ENCODE measurements at regions not wholly inside any gene's neighbourhood (a gene's known extent, or its start where the extent isn't known, plus 50 kb on each side); places are given as distances from the start of the nearest gene placed in this dataset.
"Not testable (repeated sequence)": the region's sequence is repeated elsewhere in the genome, so short reads cannot be mapped to it uniquely, and the experiment has no call there.

- DNase-seq: no peak
Measured at GRCh38 chr10:121310151-121310711, 288.0 kb downstream of the FGFR2 start.

GRCh38 chr10:121311812-121312443, 286.3 kb downstream of the FGFR2 start:
- no peak for DNase-seq

GRCh38 chr10:121312587-121312986, 285.7 kb downstream of the FGFR2 start:
- DNase-seq: no peak

GRCh38 chr10:121313119-121313875, 284.9 kb downstream of the FGFR2 start:
- no peak for DNase-seq

DNA sequence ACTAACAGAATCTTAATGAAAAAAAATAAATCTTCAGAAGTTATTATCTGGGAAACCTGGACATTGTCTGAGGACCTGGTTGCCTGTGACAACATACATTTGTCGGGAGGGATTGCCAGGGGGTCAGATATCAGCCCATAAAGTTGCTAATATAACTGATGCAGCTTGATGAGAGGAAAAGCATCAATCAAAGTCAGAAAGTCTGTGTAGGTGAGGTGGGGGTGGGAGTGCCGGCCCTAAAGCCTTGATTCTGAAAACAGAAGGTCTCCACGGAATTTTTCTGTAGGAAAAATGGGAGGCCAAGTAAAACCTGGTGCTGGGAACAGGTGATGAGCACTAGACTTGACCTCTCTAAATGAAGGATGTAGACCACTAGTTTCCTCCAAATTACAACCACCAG, 281.8 kb downstream of the FGFR2 start:
- DNase-seq: no peak

- DNase-seq: no peak
Measured at GRCh38 chr10:121317374-121317773, 280.9 kb downstream of the FGFR2 start.

DNA sequence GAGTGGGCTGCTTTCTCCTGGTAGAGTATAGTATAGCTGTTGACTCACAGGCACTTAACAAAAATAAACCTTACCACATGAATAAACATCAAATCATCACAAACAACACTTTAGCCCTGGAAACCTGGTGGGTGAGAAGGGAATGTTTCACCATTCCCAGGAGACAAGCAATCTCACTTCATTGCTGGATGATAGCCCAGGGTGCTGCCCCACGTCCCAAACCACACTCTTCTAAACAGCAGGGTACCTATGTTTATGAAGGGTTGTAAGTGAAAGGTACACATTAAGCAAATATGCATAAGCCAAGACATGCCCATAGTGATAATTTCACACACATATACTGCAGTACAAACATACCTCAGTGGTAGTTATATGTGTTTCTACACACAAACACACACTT, 276.2 kb downstream of the FGFR2 start:
- no peak for DNase-seq

DNA sequence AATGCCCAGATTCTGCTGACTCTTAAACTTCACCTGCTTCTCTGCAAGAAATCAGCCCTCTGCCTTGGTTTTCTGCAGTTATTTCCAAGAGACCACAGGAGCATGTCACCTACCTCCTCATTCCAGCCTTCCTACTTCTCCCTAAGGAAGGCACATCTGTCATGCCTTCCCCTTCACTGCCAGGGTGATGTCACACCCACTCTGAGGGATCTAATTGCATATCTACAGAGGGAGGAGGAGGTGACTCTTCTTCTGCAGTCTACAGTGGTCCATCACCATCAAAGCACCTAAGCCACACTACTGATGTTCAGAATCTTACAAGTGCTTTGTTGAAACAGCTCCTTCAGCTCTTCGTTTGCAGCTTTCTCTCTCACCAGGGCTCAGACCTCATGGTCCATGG, 275.5 kb downstream of the FGFR2 start:
- DNase-seq: no peak

- no peak for DNase-seq
Measured at GRCh38 chr10:121323443-121323842, 274.8 kb downstream of the FGFR2 start.

DNA sequence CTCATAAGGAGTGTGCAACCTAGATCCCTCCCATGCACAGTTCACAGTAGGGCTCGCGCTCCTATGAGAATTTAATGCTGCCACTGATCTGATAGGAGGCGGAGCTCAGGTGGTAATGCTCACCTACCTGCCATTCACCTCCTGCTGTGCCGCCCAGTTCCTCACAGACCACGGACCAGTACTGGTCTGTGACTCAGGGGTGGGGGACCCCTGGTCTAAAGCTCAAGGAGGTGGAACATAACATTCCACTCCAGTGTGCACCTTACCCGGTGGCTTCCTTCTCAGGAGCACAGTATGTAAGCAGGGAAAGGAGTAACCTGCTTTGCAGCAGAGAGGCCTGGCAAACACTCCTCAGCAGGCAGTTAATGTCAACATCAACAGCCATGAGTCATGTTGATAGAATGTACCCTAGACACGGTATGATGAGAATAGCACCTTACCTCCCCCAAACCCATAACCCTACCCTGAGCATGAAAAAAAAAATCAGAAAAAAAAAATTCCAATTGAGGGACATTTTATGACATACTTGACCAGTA, 273.5 kb downstream of the FGFR2 start:
- no peak for DNase-seq

DNA sequence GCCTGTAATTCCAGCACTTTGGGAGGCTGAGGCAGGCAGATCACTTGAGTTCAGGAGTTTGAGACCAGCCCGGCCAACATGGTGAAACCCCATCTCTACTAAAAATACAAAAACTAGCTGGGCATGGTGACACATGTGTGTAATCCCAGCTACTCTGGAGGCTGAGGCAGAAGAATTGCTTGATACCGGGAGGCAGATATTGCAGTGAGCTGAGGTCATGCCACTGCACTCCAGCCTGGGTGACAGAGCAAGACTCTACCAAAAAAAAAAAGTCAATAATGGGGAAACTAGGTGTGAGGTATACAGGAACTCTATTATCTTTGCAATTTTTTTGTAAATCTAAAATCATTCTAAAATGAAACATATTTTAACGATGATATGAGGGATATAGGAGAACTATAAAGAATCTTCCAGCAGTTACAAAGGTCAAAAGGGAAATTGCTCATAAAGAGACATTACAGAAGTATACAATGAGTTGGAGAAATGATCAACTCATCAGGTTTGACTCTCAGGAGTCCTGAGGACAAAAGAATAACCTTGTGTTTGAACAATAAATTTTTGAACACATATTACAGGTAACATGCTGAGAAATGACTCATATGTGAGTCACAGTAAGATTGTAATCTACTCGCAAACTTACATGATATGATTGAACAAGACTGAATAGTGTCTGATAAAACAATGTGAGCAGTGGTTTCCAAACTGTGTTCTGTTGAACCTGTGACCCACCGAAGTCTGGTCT, 272.6 kb downstream of the FGFR2 start:
- DNase-seq: no peak

DNA sequence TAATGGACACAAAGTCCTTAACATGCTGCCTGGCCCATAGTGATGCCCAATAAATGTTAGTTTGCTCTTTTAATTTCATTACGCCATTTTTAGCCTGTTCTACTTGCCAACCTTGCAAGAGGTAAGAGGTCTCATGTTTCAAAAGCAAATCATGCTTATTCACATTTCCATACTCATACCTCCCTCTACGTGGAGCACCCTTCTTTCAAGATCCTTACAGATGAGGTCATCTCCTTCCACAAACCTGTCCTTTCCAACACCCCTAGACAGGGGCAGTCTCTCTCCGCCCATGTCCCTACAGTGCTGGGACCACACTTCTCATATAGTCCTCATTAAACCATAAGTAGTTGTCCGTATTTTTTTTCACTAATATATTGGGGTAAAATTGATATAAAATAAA, 271.3 kb downstream of the FGFR2 start:
- DNase-seq: no peak

GRCh38 chr10:121327727-121328126, 270.5 kb downstream of the FGFR2 start:
- no peak for DNase-seq

DNA sequence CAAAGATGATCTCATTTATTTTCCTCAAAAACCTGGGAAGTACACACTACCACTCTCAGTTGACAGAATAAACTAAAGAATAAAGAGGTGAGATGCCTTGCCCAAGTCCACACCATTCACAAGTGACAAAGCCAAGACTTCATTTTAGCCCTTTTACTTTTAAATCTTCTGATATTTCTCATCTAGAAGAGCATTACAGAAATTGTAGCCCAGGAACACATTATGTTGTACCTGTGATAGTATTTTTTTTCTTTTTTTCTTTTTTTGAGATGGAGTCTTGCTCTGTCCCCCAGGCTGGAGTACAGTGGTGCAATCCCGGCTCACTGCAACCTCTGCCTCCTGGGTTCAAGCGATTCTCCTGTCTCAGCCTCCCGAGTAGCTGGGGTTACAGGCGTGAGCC, 268.6 kb downstream of the FGFR2 start:
- DNase-seq: not testable (repeated sequence)

DNA sequence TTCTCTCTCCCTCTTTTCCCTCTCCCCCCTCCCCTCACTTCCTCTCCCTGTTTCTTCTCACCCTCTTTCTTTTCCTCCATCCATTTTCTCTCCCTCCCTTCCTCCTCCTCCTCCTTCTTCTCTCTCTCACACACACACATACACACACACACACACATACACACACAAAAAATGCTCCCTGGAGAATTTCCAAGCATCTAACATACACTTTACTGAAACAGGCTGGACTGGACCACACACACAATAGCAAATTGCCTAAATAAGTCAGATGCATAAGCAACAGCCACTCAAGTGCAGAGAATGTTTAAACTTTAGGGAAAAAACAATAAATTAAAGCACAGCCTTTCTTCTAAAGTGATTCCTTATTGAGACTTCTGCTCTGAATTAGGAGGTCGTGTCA, 267.7 kb downstream of the FGFR2 start:
- DNase-seq: no peak

- DNase-seq: no peak
Measured at GRCh38 chr10:121332353-121332752, 265.9 kb downstream of the FGFR2 start.

DNA sequence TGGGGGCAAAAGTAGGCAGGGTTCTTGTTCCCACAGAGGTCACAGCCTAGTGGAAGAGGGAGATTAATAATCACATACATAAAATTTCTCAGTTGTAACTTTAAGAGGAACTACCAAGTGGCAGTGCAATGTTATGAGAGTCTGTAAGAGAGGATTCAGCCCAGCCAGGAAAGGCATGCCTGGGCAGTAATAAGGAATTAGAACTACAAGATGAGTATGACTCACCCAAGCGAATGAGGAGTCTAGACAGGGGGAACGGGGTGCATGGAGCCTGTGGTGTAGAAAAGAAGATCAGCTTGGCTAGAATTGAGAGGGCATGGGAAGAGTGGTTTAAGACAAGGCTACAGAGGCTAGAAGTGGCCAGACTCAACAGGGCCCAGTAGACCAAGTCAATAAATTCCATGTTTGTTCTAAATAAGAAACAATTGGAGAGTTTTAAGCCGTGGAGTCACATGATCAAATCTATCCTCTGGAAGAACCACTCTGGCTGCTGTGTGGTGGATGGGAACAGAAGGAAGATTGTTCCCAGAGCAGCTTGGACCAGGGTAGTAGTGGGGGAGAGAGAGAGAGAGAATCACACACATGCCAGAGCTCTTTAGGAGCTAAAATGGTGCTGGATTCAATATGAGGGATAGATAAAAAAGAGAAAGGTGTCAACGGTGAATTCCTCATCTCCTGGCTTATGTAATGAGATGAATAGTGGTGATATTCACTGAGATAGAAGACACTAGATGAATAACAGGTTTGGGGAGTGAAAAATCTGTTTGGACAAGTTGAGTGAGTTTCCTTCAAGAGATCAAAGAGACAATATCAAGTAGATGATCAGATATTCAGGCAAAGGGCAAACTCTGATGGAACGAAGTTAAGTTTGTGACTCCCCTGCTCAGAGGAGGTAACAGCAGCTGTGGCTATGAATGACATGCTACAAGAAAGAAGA, 265.1 kb downstream of the FGFR2 start:
- no peak for DNase-seq

DNA sequence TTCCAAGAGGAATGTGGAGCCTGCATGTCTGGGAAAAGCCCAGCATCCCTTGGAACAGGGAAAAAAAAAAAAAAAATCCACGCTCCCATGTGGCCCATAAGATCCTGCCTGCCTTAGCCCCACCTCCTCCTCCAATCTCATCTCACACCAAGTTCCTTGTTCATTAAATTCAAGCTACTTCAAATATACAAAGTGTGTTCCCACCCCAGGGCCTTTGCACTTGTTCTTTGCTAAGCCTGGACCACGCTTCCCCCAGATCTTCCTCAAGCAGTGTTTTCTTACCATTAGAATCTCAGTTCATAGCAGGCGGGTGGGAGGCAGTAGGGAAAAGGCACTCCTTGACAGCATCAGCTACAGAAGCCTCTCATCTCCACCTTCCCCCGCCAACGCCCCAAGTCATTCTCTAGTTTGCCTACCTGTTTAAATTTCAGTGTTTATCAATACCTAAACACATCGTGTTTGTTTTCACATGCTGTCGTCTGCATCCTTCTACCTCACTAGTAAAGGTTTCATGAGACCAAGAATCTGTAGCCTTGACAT, 262.8 kb downstream of the FGFR2 start:
- no peak for DNase-seq

DNA sequence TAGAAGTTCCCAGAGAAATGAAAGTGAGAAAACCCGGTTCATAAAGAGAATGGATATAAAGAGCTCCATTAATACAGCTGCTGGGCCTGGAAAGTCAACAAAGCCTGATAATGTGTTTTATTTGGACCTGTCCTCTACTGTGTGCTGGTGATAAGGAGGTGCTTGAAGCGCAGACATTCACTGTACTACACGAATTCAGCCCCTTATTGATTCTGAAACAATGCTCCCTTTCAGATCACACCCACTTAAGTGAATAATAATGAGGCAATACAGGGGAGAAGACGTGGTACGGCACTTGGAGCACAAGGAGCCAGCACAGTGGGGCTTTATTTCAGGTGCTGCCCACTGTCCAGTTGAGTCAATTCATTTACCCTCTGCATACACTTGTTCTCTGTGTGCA, 260.8 kb downstream of the FGFR2 start:
- no peak for DNase-seq

GRCh38 chr10:121338206-121338980, 259.9 kb downstream of the FGFR2 start:
- DNase-seq: no peak

- no peak for DNase-seq
Measured at GRCh38 chr10:121339114-121339513, 259.1 kb downstream of the FGFR2 start.

Measured in Kasumi-1 (cell line).